OCI-LY3 (cell line): ENCODE measurements at regions not wholly inside any gene's neighbourhood (a gene's known extent, or its start where the extent isn't known, plus 50 kb on each side); places are given as distances from the start of the nearest gene placed in this dataset.

Experiments used
- EZH2phosphoT487 ChIP-seq: fragments of 200-600 bp; shearing (Covaris generic); IDR thresholded peaks from 2 replicates; pipeline ENCODE4 v1.6.1; 2018; ENCODE audit warnings: antibody characterized with exemption, mixed run types, low read depth
- TF ChIP-seq, protein P1 (sequence below): fragments of 200-600, 300-600 bp; sonication (generic); IDR thresholded peaks from 2 replicates; pipeline ENCODE4 v1.5.1; 2014; ENCODE audit warnings: antibody characterized with exemption, low read length, low read depth

- TF ChIP-seq, protein P1, sequence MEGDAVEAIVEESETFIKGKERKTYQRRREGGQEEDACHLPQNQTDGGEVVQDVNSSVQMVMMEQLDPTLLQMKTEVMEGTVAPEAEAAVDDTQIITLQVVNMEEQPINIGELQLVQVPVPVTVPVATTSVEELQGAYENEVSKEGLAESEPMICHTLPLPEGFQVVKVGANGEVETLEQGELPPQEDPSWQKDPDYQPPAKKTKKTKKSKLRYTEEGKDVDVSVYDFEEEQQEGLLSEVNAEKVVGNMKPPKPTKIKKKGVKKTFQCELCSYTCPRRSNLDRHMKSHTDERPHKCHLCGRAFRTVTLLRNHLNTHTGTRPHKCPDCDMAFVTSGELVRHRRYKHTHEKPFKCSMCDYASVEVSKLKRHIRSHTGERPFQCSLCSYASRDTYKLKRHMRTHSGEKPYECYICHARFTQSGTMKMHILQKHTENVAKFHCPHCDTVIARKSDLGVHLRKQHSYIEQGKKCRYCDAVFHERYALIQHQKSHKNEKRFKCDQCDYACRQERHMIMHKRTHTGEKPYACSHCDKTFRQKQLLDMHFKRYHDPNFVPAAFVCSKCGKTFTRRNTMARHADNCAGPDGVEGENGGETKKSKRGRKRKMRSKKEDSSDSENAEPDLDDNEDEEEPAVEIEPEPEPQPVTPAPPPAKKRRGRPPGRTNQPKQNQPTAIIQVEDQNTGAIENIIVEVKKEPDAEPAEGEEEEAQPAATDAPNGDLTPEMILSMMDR: no peak
- no peak for TF ChIP-seq EZH2phosphoT487
Observed at GRCh38 chr11:110867951-110868350, 155.7 kb upstream of the ARHGAP20 start.
